Pancreas (tissue), 10 donors: ENCODE measurements at regions not wholly inside any gene's neighbourhood (a gene's known extent, or its start where the extent isn't known, plus 50 kb on each side); places are given as distances from the start of the nearest gene placed in this dataset.

ENCODE experiments used
- ATAC-seq, 4 donors: fragments of 200-7000 bp; cut with Tn5 transposase; one replicate each; pipeline versions ENCODE4 v1.8.0 to v1.9.1; 2020; ENCODE audit warnings: mild to moderate bottlenecking in 4 of 4, moderate library complexity in 4 of 4
- DNase-seq, 6 donors: peaks; one replicate each; pipeline ENCODE4 v3.0.0-alpha.2; 2020
- FAIRE-seq: peaks from 2 replicates; lab custom pipeline; 2012; peaks lifted over from hg19 to GRCh38; lab: Jason Lieb, UNC
- H3K27ac ChIP-seq, 4 donors: fragments of 200-600 bp; sonication (generic); 1 replicate in 3 of 4; 2 replicates in 1 of 4; pipeline versions ENCODE4 v1.5.0 to v1.8.0; 2020
- H3K27me3 ChIP-seq, 4 donors: fragments of 200-600 bp; one replicate each; pipeline ENCODE4 v1.8.0; 2021
- H3K36me3 ChIP-seq, 3 donors: fragments of 200-600 bp; sonication (generic) in 1 of 3; one replicate each; pipeline versions ENCODE4 v1.5.0 to v1.8.0; 2020 to 2021
- H3K4me1 ChIP-seq, 3 donors: fragments of 200-600 bp; one replicate each; pipeline ENCODE4 v1.8.0; 2021
- H3K4me3 ChIP-seq, 4 donors: fragments of 200-600 bp; sonication (generic) in 2 of 4; one replicate each; pipeline versions ENCODE4 v1.5.0 to v1.8.0; 2020 to 2021
- H3K9me3 ChIP-seq, 4 donors: fragments of 200-600 bp; one replicate each; pipeline ENCODE4 v1.8.0; 2021
- WGBS, 2 donors: extraction: QIAGEN DNeasy Blood & Tissue Kit; methylation state at CpG; one replicate each; pipeline ENCODE4 v1.1.7; 2013; 5-methylcytosine and 5-hydroxymethylcytosine counted together
- intact Hi-C, 3 donors: fragments of 100-400 bp; cut with DNase I; formaldehyde crosslinking; loops; one replicate each; pipeline versions ENCODE4 v1.11.1 to v1.14.2; 2022
- TF ChIP-seq, protein P1 (sequence below), 4 donors: fragments of 200-600 bp; sonication (generic) in 3 of 4; IDR thresholded peaks; one replicate each; pipeline versions ENCODE4 v1.5.0 to v1.8.0; 2021; ENCODE audit warnings: antibody characterized with exemption in 4 of 4
- donor health status: healthy with polysubstance abuse.
- donor health status: DM: no; HTN: no; CAD: no; lungs with moderate emphysema.
- donor health status: DM: no; HTN: no; CAD: no.
- donor health status: control.
- donor health status: control.
- donor health status: Bipolar disorder and iron deficiency.
- donor health status: DM: yes; HTN: yes; CAD: no.
- donor health status: DM: no; HTN: no; CAD: no.
- donor health status: DM: no; HTN: no; CAD: no.
- donor health status: DM: yes; HTN: yes; CAD: no.

DNA sequence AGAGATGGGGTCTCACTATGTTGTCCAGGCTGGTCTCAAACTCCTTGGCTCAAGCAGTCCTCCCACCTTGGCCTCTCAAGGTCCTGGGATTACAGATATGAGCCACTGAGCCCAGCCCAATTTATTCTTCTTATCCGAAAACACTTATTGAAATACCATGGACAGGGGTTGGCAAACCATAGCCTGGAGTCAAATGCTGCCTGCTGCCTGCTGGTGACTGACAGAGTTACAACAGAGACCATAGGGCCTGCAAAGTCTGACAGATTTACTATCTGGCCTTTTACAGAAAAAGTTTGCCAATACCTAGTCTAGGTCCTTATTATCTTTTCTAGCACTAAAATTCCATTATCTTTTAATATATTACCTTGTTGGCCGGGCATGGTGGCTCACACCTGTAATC lies 87.1 kb upstream of the ZNF281 start:
- FAIRE-seq, result no peak
- 89 to 96% methylated on average over 2 of the region's 2 CpGs for WGBS, 2 donors
- intact Hi-C loops, result loop anchor here in 1 of 3 donors (10.0 kb wide), 1 partner anchor 212 kb away; no protein-coding TSS in a partner anchor

DNA sequence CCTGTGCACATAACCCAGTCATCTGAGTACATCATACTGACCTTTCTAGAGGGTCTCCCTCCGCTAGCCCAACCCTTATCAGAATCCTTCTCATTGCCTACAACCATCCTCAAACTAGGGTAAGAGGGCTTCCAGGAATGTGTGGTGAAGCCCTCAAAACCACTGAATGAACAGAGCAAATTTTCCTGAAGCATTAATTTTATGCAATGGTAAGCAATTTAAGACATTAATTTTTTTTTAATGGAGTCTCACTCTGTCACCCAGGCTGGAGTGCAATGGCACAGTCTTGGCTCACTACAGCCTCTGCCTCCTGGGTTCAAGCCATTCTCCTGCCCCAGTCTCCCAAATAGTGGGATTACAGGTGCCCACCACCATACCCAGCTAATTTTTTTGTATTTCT lies 86.1 kb upstream of the ZNF281 start:
- FAIRE-seq (no peak), DNase-seq (no peak), ATAC-seq (no peak)
- Histone ChIP-seq H3K9me3 (no peaks in the 10 kb centered on the region), H3K4me1 (peaks cover 0 to 11% (median 10%) of the 10 kb centered on the region in 3 donors), H3K36me3 (no peaks in the 10 kb centered on the region), H3K4me3 (no peak overlapping the region), H3K27me3 (no peaks in the 10 kb centered on the region), H3K27ac (no peak overlapping the region)
- TF ChIP-seq, protein P1, sequence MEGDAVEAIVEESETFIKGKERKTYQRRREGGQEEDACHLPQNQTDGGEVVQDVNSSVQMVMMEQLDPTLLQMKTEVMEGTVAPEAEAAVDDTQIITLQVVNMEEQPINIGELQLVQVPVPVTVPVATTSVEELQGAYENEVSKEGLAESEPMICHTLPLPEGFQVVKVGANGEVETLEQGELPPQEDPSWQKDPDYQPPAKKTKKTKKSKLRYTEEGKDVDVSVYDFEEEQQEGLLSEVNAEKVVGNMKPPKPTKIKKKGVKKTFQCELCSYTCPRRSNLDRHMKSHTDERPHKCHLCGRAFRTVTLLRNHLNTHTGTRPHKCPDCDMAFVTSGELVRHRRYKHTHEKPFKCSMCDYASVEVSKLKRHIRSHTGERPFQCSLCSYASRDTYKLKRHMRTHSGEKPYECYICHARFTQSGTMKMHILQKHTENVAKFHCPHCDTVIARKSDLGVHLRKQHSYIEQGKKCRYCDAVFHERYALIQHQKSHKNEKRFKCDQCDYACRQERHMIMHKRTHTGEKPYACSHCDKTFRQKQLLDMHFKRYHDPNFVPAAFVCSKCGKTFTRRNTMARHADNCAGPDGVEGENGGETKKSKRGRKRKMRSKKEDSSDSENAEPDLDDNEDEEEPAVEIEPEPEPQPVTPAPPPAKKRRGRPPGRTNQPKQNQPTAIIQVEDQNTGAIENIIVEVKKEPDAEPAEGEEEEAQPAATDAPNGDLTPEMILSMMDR (IDR thresholded peaks at IDR 0.05), result no peak
- WGBS, 2 donors, result 92 to 94% methylated on average over 1 of the region's 1 CpG
- intact Hi-C loops, result loop anchor here in 1 of 3 donors (10.0 kb wide), 1 partner anchor 211 kb away; no protein-coding TSS in a partner anchor

More for the DNA sequence above, 87.1 kb upstream of the ZNF281 start:
- Histone ChIP-seq H3K9me3 (no peaks in the 10 kb centered on the region), H3K36me3 (no peaks in the 10 kb centered on the region), H3K4me3 (no peak overlapping the region), H3K4me1 (peaks cover 0 to 4% (median under 1%) of the 10 kb centered on the region in 3 donors), H3K27me3 (no peaks in the 10 kb centered on the region), H3K27ac (no peak overlapping the region)
- TF ChIP-seq, protein P1 (IDR thresholded peaks at IDR 0.05), result no peak
- DNase-seq (no peak), ATAC-seq (no peak)

DNA sequence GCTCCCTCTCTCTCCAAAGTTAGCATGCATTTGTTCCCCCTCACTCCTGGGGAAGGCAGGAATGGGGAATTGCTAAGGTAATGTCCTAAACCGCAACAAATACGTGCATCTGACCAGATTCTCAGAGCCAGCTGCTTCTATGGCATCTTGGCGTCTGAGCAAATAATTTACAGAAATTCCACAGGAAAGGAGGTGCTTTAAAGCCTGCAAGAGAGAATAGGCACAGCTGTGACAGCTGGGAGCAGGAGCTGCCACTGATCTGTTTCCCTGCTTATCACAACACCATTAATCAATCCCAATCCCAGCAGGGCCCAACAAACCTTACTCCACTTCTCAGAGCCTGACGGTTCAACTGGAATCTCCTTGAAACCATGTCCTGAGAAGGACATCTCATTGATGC lies 83.5 kb upstream of the ZNF281 start:
- TF ChIP-seq, protein P1 (IDR thresholded peaks at IDR 0.05), result no peak
- intact Hi-C loops, result loop anchor here in 1 of 3 donors (10.0 kb wide), 1 partner anchor 209 kb away; no protein-coding TSS in a partner anchor
- WGBS, 2 donors, result 13 to 21% methylated on average over 4 of the region's 4 CpGs
- DNase-seq, result no peak
- no peak for FAIRE-seq
- no peaks in the 10 kb centered on the region for H3K27me3 ChIP-seq
- no peak overlapping the region for H3K27ac ChIP-seq
- H3K4me1 ChIP-seq, result peaks cover 0 to 11% (median 10%) of the 10 kb centered on the region in 3 donors
- no peaks in the 10 kb centered on the region for H3K9me3 ChIP-seq
- no peaks in the 10 kb centered on the region for H3K36me3 ChIP-seq
- peak in 2 of 4 donors; percentile 21 to 45 for ATAC-seq
- no peak overlapping the region for H3K4me3 ChIP-seq

DNA sequence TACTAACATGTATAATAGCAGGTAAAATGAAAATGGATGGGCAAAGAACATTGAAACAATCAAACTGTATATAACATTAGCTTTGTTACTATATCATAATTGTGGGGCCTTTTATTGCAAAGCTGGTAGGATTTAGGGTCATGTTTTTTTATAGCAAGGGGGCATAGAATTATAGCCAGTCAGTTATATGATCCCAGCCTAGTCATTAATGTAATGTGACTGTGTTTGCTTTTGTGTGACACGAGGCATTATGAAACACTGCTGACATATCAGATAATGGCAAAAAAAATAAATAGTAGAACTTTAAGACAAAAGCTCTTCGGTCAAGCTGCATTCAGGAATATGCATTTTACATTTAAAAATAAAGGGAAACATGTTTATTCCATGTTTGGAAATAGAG lies 81.3 kb upstream of the ZNF281 start:
- FAIRE-seq, result no peak

More for the DNA sequence above, 81.3 kb upstream of the ZNF281 start:
- Histone ChIP-seq H3K27ac (no peak overlapping the region), H3K27me3 (no peaks in the 10 kb centered on the region), H3K4me1 (peaks cover 0 to 11% (median 10%) of the 10 kb centered on the region in 3 donors), H3K4me3 (no peak overlapping the region), H3K9me3 (no peaks in the 10 kb centered on the region), H3K36me3 (no peaks in the 10 kb centered on the region)
- intact Hi-C loops, result loop anchor here in 1 of 3 donors (10.0 kb wide), 1 partner anchor 206 kb away; no protein-coding TSS in a partner anchor
- TF ChIP-seq, protein P1 (IDR thresholded peaks at IDR 0.05), result no peak
- no peak for DNase-seq
- ATAC-seq, result peak; percentile 46 to 64 (median 54)
- 15 to 19% methylated on average over 2 of the region's 2 CpGs for WGBS, 2 donors
